Hepatocyte (in vitro differentiated cells): ENCODE measurements at regions not wholly inside any gene's neighbourhood (a gene's known extent, or its start where the extent isn't known, plus 50 kb on each side); places are given as distances from the start of the nearest gene placed in this dataset.

ENCODE experiments used
- DNase-seq: peaks from one replicate; pipeline ENCODE4 v3.0.0-alpha.2; 2016; ENCODE audit warnings: low spot score
- H2AFZ ChIP-seq: fragments of 200-600 bp; sonication (generic); 2 replicates; pipeline ENCODE4 v1.6.0; 2016; ENCODE audit warnings: antibody characterized with exemption, mild to moderate bottlenecking
- H3K27ac ChIP-seq: fragments of 200-600 bp; sonication (generic); 2 replicates; pipeline ENCODE4 v1.5.1; 2016; ENCODE audit warnings: mild to moderate bottlenecking
- H3K27me3 ChIP-seq: fragments of 200-600 bp; sonication (generic); 2 replicates; pipeline ENCODE4 v1.6.1; 2016
- H3K36me3 ChIP-seq: fragments of 200-600 bp; sonication (generic); replicated peaks from 2 replicates; pipeline ENCODE4 v1.5.1; 2016; ENCODE audit warnings: low read depth; ENCODE audit not compliant: insufficient read depth
- H3K4me1 ChIP-seq: fragments of 200-600 bp; sonication (generic); 2 replicates; pipeline ENCODE4 v1.5.1; 2016; ENCODE audit warnings: mild to moderate bottlenecking, moderate library complexity; ENCODE audit not compliant: insufficient read depth
- H3K4me2 ChIP-seq: fragments of 200-600 bp; sonication (generic); 2 replicates; pipeline ENCODE4 v1.6.0; 2016
- H3K4me3 ChIP-seq: fragments of 200-600 bp; sonication (generic); 2 replicates; pipeline ENCODE4 v1.5.1; 2016; ENCODE audit warnings: mild to moderate bottlenecking
- H3K79me2 ChIP-seq: fragments of 200-600 bp; sonication (generic); 2 replicates; pipeline ENCODE4 v1.6.0; 2017; ENCODE audit warnings: mild to moderate bottlenecking
- H3K9me2 ChIP-seq: fragments of 200-600 bp; sonication (generic); replicated peaks from 2 replicates; pipeline ENCODE4 v1.6.0; 2017; ENCODE audit warnings: mild to moderate bottlenecking; ENCODE audit not compliant: insufficient read depth
- H3K9me3 ChIP-seq: fragments of 200-600 bp; sonication (generic); 2 replicates; pipeline ENCODE4 v1.5.1; 2016; ENCODE audit warnings: low read depth, mild to moderate bottlenecking
- H4K20me1 ChIP-seq: fragments of 200-600 bp; sonication (generic); 2 replicates; pipeline ENCODE4 v1.6.0; 2016; ENCODE audit warnings: mild to moderate bottlenecking; ENCODE audit not compliant: insufficient read depth, poor library complexity, severe bottlenecking
- EZH2 ChIP-seq: fragments of 200-600 bp; sonication (generic); IDR thresholded peaks from 2 replicates; pipeline ENCODE4 v1.6.1; 2016; ENCODE audit warnings: antibody characterized with exemption, mild to moderate bottlenecking, borderline replicate concordance
- EZH2phosphoT487 ChIP-seq: fragments of 200-600 bp; sonication (generic); IDR thresholded peaks from one replicate; pipeline ENCODE4 v1.6.1; 2018; ENCODE audit warnings: antibody characterized with exemption, mild to moderate bottlenecking, low read depth, moderate library complexity; ENCODE audit not compliant: unreplicated experiment, severe bottlenecking
- WGBS: methylation state at CpG from one replicate; pipeline ENCODE4 v1.1.6; 2016; ENCODE audit warnings: low lambda C conversion rate; ENCODE audit errors: missing lambda C conversion rate; 5-methylcytosine and 5-hydroxymethylcytosine counted together
- TF ChIP-seq, protein P1 (sequence below): fragments of 200-600 bp; sonication (generic); IDR thresholded peaks from 2 replicates; pipeline ENCODE4 v1.5.1; 2016; ENCODE audit warnings: antibody characterized with exemption, mild to moderate bottlenecking; ENCODE audit not compliant: poor library complexity

DNA sequence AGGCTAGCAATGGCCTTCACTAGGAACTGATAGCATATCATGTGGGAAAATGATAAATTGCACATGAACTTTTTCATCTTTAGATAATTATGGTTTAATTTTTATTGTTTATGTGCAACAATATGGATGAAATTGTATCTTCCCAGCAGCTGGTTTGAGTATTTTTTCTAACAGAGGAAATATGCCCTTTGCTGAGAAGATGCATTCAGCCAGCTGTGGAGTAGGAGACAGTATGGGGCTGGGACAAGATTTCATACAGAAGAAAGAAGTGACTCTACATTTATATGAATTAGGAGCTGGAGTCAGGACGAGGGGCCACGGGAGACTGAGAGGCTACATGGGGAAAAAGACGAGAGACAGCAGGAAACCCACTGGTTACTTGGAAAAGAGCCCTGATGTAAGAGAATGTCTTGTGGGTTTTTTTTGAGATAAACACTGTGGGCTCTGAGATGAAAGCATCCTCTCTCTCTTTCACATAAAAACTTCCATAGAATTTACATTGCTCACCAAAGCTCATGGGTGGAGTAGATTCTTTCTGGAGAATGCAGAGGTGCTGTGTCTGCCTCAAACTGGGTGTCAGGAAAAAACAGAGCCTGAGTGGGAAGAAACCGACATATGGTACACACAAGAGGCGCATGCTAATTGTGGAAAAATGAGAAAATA is 115.2 kb upstream of the PDZRN3 start:
- Histone ChIP-seq H3K4me1 (no peaks in the 10 kb centered on the region), H3K36me3 (no peaks in the 10 kb centered on the region), H3K4me2 (no peak overlapping the region)

DNA sequence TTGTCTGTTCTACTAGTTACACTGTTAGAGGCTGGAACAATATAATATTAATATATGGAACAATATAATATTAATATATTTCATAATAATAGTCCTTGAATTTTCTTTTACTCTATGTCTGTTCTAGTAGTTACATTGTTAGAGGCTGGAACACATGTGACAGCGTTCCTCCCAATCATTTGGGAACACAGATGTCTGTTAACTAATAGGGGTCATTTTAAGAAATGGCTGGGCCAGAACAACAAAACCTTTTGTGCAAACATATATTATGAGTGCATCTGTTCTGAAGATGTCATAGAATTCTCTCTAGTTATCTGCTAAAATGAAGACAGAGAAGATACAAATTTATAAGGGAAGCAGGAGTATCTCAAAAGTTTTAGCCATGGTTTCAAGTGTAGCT is 114.0 kb upstream of the PDZRN3 start:
- H3K9me2 ChIP-seq = no peaks in the 10 kb centered on the region
- no peak overlapping the region for H2AFZ ChIP-seq
- H3K36me3 ChIP-seq = no peaks in the 10 kb centered on the region
- H3K27ac ChIP-seq = no peak overlapping the region
- no peaks in the 10 kb centered on the region for H4K20me1 ChIP-seq
- no peaks in the 10 kb centered on the region for H3K27me3 ChIP-seq
- H3K4me2 ChIP-seq = no peak overlapping the region
- H3K4me1 ChIP-seq = no peaks in the 10 kb centered on the region
- DNase-seq = no peak
- no peaks in the 10 kb centered on the region for H3K9me3 ChIP-seq
- H3K4me3 ChIP-seq = no peak overlapping the region
- WGBS = 97% methylated on average over 1 of the region's 1 CpG
- TF ChIP-seq, protein P1, sequence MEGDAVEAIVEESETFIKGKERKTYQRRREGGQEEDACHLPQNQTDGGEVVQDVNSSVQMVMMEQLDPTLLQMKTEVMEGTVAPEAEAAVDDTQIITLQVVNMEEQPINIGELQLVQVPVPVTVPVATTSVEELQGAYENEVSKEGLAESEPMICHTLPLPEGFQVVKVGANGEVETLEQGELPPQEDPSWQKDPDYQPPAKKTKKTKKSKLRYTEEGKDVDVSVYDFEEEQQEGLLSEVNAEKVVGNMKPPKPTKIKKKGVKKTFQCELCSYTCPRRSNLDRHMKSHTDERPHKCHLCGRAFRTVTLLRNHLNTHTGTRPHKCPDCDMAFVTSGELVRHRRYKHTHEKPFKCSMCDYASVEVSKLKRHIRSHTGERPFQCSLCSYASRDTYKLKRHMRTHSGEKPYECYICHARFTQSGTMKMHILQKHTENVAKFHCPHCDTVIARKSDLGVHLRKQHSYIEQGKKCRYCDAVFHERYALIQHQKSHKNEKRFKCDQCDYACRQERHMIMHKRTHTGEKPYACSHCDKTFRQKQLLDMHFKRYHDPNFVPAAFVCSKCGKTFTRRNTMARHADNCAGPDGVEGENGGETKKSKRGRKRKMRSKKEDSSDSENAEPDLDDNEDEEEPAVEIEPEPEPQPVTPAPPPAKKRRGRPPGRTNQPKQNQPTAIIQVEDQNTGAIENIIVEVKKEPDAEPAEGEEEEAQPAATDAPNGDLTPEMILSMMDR = no peak
- TF ChIP-seq EZH2 (no peak), EZH2phosphoT487 (no peak)
- H3K79me2 ChIP-seq = no peaks in the 10 kb centered on the region

More for the DNA sequence above, 115.2 kb upstream of the PDZRN3 start:
- no peaks in the 10 kb centered on the region for H3K27me3 ChIP-seq
- no peaks in the 10 kb centered on the region for H4K20me1 ChIP-seq
- no peak for TF ChIP-seq EZH2
- TF ChIP-seq, protein P1 = no peak
- TF ChIP-seq EZH2phosphoT487 = no peak
- no peak overlapping the region for H3K4me3 ChIP-seq
- WGBS = 53% methylated on average over 5 of the region's 5 CpGs
- no peaks in the 10 kb centered on the region for H3K9me3 ChIP-seq
- DNase-seq = no peak
- no peaks in the 10 kb centered on the region for H3K9me2 ChIP-seq
- no peaks in the 10 kb centered on the region for H3K79me2 ChIP-seq
- H2AFZ ChIP-seq = no peak overlapping the region
- no peak overlapping the region for H3K27ac ChIP-seq

DNA sequence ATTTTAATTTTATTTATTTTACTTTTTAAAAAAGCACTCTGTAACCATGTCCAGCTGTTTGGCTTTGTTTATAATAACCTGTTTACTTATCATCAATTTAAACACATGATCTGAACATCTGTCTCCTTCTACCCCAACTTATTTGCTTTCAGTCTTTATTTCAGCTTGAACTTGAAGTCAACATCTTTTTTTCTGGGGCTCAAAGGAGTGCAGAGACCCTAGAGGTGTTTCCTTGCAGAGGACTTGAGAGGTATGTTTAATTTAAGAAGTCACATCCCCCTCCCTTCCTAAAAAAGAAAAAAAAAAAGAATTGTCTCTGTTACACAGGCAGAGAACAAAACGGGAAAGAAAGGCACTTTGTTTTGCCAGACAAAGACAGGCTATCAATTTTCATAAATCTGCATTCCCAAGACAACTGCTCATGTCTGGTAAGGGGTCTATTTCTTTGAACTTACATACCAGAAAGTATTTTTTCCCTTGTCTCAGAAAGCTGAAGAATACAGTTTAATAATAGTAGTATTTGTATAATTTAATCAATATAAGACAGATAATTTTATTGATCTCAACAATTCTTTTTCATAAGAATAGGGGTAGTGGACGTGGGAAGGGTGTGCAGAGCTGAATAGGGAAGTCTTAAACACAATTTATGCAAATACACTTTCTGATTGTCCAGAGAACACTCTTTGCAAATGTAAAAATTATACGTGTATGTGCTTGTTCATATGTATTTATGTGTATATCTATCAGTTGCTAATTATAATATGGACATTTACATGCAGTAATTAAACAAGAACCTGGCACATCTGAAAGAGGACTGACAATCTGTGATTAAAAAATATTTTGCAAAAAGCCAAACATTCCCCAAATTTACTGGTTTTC is 109.7 kb upstream of the PDZRN3 start:
- Histone ChIP-seq H3K9me3 (no peaks in the 10 kb centered on the region), H3K4me2 (no peak overlapping the region), H3K36me3 (no peaks in the 10 kb centered on the region), H3K4me3 (no peak overlapping the region), H3K27ac (no peak overlapping the region), H3K9me2 (no peaks in the 10 kb centered on the region), H3K79me2 (no peaks in the 10 kb centered on the region), H2AFZ (no peak overlapping the region), H4K20me1 (no peaks in the 10 kb centered on the region), H3K27me3 (no peaks in the 10 kb centered on the region), H3K4me1 (no peaks in the 10 kb centered on the region)
- TF ChIP-seq EZH2 (no peak), EZH2phosphoT487 (no peak)
- TF ChIP-seq, protein P1 = no peak
- WGBS = 63% methylated on average over 3 of the region's 3 CpGs
- DNase-seq = no peak
